ENCODE measurements at regions not wholly inside any gene's neighbourhood (a gene's known extent, or its start where the extent isn't known, plus 50 kb on each side); places are given as distances from the start of the nearest gene placed in this dataset.
"Not testable (repeated sequence)": the region's sequence is repeated elsewhere in the genome, so short reads cannot be mapped to it uniquely, and the experiment has no call there.

DNA sequence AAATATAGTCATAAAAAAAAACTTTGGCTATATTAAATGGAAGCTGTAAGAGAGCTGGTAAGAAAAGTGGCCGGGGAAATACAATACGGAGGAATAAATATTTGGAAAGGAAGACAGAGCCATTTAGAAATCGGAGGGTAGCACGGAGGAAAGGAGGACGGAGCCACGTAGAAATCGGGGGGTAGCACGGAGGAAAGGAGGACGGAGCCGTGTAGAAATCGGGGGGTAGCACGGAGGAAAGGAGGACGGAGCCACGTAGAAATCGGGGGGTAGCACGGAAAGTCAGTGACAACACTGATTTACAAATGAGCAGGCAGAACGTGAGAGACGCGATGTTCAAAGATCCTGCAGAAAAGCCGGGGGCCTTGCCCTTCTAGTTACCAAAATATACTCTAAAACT is 189.0 kb downstream of the BANP start:
- not testable (repeated sequence) for TF ChIP-seq REST (tag by site-specific recombination; IDR thresholded peaks at IDR 0.05); ZNF311 (tag by site-specific recombination; IDR thresholded peaks at IDR 0.05; ENCODE audit: borderline replicate concordance); HOXC10 (CRISPR knock-in tag; IDR thresholded peaks at IDR 0.05); ZNF2 (tag by site-specific recombination; IDR thresholded peaks at IDR 0.05); ZNF341 (tag by site-specific recombination; IDR thresholded peaks at IDR 0.05; ENCODE audit: low read depth); KLF10 (tag by site-specific recombination; IDR thresholded peaks at IDR 0.05); ZNF274 (IDR thresholded peaks at IDR 0.05; ENCODE audit: low read length); ZNF274 (tag by site-specific recombination; IDR thresholded peaks at IDR 0.05; ENCODE audit: borderline replicate concordance); ZNF600 (tag by site-specific recombination; IDR thresholded peaks at IDR 0.05); GLIS2 (tag by site-specific recombination; IDR thresholded peaks at IDR 0.05); ZSCAN5A (tag by site-specific recombination; IDR thresholded peaks at IDR 0.05)
- TF ChIP-seq, protein P1, sequence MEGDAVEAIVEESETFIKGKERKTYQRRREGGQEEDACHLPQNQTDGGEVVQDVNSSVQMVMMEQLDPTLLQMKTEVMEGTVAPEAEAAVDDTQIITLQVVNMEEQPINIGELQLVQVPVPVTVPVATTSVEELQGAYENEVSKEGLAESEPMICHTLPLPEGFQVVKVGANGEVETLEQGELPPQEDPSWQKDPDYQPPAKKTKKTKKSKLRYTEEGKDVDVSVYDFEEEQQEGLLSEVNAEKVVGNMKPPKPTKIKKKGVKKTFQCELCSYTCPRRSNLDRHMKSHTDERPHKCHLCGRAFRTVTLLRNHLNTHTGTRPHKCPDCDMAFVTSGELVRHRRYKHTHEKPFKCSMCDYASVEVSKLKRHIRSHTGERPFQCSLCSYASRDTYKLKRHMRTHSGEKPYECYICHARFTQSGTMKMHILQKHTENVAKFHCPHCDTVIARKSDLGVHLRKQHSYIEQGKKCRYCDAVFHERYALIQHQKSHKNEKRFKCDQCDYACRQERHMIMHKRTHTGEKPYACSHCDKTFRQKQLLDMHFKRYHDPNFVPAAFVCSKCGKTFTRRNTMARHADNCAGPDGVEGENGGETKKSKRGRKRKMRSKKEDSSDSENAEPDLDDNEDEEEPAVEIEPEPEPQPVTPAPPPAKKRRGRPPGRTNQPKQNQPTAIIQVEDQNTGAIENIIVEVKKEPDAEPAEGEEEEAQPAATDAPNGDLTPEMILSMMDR (tag by site-specific recombination; IDR thresholded peaks at IDR 0.05), result not testable (repeated sequence)
- TF ChIP-seq, protein P2, sequence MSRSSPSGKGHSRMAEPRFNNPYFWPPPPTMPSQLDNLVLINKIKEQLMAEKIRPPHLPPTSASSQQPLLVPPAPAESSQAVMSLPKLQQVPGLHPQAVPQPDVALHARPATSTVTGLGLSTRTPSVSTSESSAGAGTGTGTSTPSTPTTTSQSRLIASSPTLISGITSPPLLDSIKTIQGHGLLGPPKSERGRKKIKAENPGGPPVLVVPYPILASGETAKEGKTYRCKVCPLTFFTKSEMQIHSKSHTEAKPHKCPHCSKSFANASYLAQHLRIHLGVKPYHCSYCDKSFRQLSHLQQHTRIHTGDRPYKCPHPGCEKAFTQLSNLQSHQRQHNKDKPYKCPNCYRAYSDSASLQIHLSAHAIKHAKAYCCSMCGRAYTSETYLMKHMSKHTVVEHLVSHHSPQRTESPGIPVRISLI (tag by site-specific recombination; IDR thresholded peaks at IDR 0.05), result not testable (repeated sequence)
